ENCODE measurements at regions not wholly inside any gene's neighbourhood (a gene's known extent, or its start where the extent isn't known, plus 50 kb on each side); places are given as distances from the start of the nearest gene placed in this dataset.

- no peak for DNase-seq (ENCODE audit: low read depth, low spot score)
- BruUV-seq (replicated peaks): no TSS peak
Observed at GRCh38 chr11:100592619-100593260, 94.3 kb upstream of the ARHGAP42 start.

GRCh38 chr11:100593291-100593690 lies 93.8 kb upstream of the ARHGAP42 start:
- intact Hi-C loops (cut with micrococcal nuclease; ENCODE audit: unreplicated experiment): no loop called here
- DNase-seq (ENCODE audit: low read depth, low spot score) (no peak), ATAC-seq (no peak)
- BruUV-seq (replicated peaks): no TSS peak
- peaks cover 2% of the 10 kb centered on the region; the same call in 1 of the 2 replicates for H3K27me3 ChIP-seq (ENCODE audit: control insufficient read depth, insufficient read depth, low read length)
- no peaks in the 10 kb centered on the region for H3K36me3 ChIP-seq (ENCODE audit: control insufficient read depth, insufficient read depth, low read length)
- H3K4me3 ChIP-seq (ENCODE audit: low read depth in 2 of 2, low read length in 2 of 2): no peak overlapping the region
- ChIA-PET POLR2A (no interaction called here), CTCF (interaction anchor here (0.6 kb wide), 1 partner anchor 337 kb away, joined by 3 read pairs; no protein-coding TSS in a partner anchor)
- TF ChIP-seq TCF7L2 (IDR thresholded peaks at IDR 0.05; ENCODE audit: low read depth, low read length) (no peak), SIN3A (IDR thresholded peaks at IDR 0.05; ENCODE audit: borderline replicate concordance, insufficient read depth, low read depth, low read length) (no peak)
- H3K27ac ChIP-seq (ENCODE audit: low read length): no peak overlapping the region
- H3K9me3 ChIP-seq (ENCODE audit: control insufficient read depth, insufficient read depth, low read depth, low read length): no peaks in the 10 kb centered on the region
- no peaks in the 10 kb centered on the region for H3K4me1 ChIP-seq (ENCODE audit: control insufficient read depth, insufficient read depth, low read length)
- in situ Hi-C loops (cut with HindIII; ENCODE audit: low pct_unique_long_range_greater_than_20kb, low sequenced_read_pairs): no loop called here

More at GRCh38 chr11:100592619-100593260, 94.3 kb upstream of the ARHGAP42 start:
- TF ChIP-seq CTCF (IDR thresholded peaks at IDR 0.05): no peak
- TF ChIP-seq TCF7L2 (IDR thresholded peaks at IDR 0.05; ENCODE audit: low read depth, low read length): no peak
- no peak for TF ChIP-seq REST (IDR thresholded peaks at IDR 0.05; ENCODE audit: insufficient read depth in 1 of 2, low read depth in 2 of 2, low read length in 1 of 2)
- no peak for TF ChIP-seq POLR2AphosphoS5 (IDR thresholded peaks at IDR 0.05; ENCODE audit: low read depth, low read length)
- no peak for TF ChIP-seq SIN3A (IDR thresholded peaks at IDR 0.05; ENCODE audit: borderline replicate concordance, insufficient read depth, low read depth, low read length)
- POLR2A ChIA-PET: no interaction called here
- no peaks in the 10 kb centered on the region for H3K36me3 ChIP-seq (ENCODE audit: control insufficient read depth, insufficient read depth, low read length)
- no peak overlapping the region for H3K4me3 ChIP-seq (ENCODE audit: low read depth in 2 of 2, low read length in 2 of 2)
- H3K27me3 ChIP-seq (ENCODE audit: control insufficient read depth, insufficient read depth, low read length): peaks cover 5% of the 10 kb centered on the region; the same call in 1 of the 2 replicates
- in situ Hi-C loops (cut with HindIII; ENCODE audit: low pct_unique_long_range_greater_than_20kb, low sequenced_read_pairs) (no loop called here), intact Hi-C loops (cut with micrococcal nuclease; ENCODE audit: unreplicated experiment) (no loop called here)
- no peaks in the 10 kb centered on the region for H3K9me3 ChIP-seq (ENCODE audit: control insufficient read depth, insufficient read depth, low read depth, low read length)
- H3K27ac ChIP-seq (ENCODE audit: low read length): no peak overlapping the region
- ATAC-seq: no peak
- CTCF ChIA-PET: interaction anchor here (0.6 kb wide), 2 partner anchors 337 to 676 kb away, joined by 3 to 4 read pairs; no protein-coding TSS in a partner anchor
- H3K4me1 ChIP-seq (ENCODE audit: control insufficient read depth, insufficient read depth, low read length): no peaks in the 10 kb centered on the region

- CTCF ChIA-PET: no interaction called here
- in situ Hi-C loops (cut with HindIII; ENCODE audit: low pct_unique_long_range_greater_than_20kb, low sequenced_read_pairs) (no loop called here), intact Hi-C loops (cut with micrococcal nuclease; ENCODE audit: unreplicated experiment) (no loop called here)
- Histone ChIP-seq H3K36me3 (ENCODE audit: control insufficient read depth, insufficient read depth, low read length) (no peaks in the 10 kb centered on the region), H3K4me3 (ENCODE audit: low read depth in 2 of 2, low read length in 2 of 2) (no peak overlapping the region), H3K4me1 (ENCODE audit: control insufficient read depth, insufficient read depth, low read length) (no peaks in the 10 kb centered on the region), H3K27me3 (ENCODE audit: control insufficient read depth, insufficient read depth, low read length) (no peaks in the 10 kb centered on the region), H3K9me3 (ENCODE audit: control insufficient read depth, insufficient read depth, low read depth, low read length) (no peaks in the 10 kb centered on the region), H3K27ac (ENCODE audit: low read length) (no peak overlapping the region)
- no TSS peak for BruUV-seq (replicated peaks)
- no peak for ATAC-seq
- POLR2A ChIA-PET: no interaction called here
- TF ChIP-seq POLR2AphosphoS5 (IDR thresholded peaks at IDR 0.05; ENCODE audit: low read depth, low read length) (no peak), SIN3A (IDR thresholded peaks at IDR 0.05; ENCODE audit: borderline replicate concordance, insufficient read depth, low read depth, low read length) (no peak), CTCF (IDR thresholded peaks at IDR 0.05) (no peak), TCF7L2 (IDR thresholded peaks at IDR 0.05; ENCODE audit: low read depth, low read length) (no peak), REST (IDR thresholded peaks at IDR 0.05; ENCODE audit: insufficient read depth in 1 of 2, low read depth in 2 of 2, low read length in 1 of 2) (no peak)
- DNase-seq (ENCODE audit: low read depth, low spot score): no peak
Observed at GRCh38 chr11:100594320-100594719, 92.8 kb upstream of the ARHGAP42 start.

Data from Panc1 (cell line).